Activated CD4-positive, alpha-beta T cell treated with anti-CD3 and anti-CD28 coated beads, Interleukin-10, Interleukin-2, amounts not matched to agents 100 ng/mL and 50 ng/mL, durations not matched to agents 16 hours and 8 hours (primary cell): ENCODE measurements at regions not wholly inside any gene's neighbourhood (a gene's known extent, or its start where the extent isn't known, plus 50 kb on each side); places are given as distances from the start of the nearest gene placed in this dataset.

Experiments used
- DNase-seq: peaks from one replicate; pipeline ENCODE4 v3.0.0-alpha.2; 2020

DNA sequence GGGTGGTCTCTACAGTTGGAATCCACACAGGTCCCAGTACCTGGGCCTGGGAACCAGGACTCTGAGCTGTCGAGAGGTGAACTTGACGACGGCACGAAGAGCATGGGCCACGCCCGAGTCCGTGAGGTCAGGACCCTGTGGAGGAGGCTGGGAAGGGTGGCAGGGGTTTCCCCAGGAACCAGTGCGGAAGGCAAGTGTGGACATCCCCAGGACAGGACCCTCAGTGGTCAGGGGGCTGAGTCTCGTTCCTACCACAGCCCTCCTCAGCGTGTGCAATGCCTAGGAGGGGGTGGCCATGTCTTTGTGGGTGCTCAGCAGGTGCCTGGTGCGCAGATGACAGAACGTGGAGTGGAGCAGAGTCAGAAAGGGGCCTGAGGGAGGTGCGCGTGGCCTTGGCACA is 335.6 kb upstream of the SALL3 start:
- no peak for DNase-seq

GRCh38 chr18:78645216-78645615 is 334.4 kb upstream of the SALL3 start:
- no peak for DNase-seq

DNA sequence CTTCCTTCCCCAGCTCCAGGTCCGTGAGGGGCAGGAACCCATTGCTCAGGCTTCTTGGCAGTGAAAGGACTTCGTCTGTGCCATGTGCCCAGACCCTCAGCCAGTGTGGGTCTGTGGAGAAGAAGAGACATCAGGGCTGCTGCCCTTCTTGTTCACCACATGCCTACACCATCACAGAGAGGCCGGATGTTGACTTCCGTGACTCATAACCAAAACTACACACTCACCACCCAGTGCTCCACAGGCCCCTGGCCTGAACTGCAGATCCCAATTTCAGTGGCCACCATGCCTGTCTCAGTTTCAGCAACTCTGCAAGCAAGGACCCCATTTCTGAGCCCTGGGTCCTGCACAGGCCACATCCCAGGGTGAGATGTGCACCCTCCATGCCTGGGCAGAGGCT is 332.6 kb upstream of the SALL3 start:
- DNase-seq = no peak

GRCh38 chr18:78649421-78649820 is 330.2 kb upstream of the SALL3 start:
- DNase-seq = no peak

GRCh38 chr18:78650926-78651325 is 328.7 kb upstream of the SALL3 start:
- no peak for DNase-seq

GRCh38 chr18:78652001-78652545 is 327.5 kb upstream of the SALL3 start:
- no peak for DNase-seq

DNA sequence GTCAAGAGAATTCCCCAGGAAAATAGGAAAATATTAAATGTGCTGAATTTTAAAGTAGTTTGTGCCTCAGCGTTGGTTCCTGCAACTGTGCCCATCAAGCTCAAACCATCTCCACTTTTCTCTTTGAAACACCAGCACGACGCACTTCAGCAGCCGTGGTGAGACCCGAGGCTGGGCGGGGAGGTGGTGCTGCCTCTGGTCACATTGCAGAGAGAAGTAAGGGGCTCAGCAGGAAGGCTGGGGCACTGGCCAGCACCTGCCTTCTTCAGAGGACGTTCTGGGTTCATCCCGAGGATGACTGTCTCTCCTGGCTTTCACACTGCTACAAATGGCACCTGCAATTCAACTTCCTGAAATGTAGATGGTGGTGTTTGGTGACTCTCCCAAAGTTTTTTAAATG is 323.7 kb upstream of the SALL3 start:
- no peak for DNase-seq

DNA sequence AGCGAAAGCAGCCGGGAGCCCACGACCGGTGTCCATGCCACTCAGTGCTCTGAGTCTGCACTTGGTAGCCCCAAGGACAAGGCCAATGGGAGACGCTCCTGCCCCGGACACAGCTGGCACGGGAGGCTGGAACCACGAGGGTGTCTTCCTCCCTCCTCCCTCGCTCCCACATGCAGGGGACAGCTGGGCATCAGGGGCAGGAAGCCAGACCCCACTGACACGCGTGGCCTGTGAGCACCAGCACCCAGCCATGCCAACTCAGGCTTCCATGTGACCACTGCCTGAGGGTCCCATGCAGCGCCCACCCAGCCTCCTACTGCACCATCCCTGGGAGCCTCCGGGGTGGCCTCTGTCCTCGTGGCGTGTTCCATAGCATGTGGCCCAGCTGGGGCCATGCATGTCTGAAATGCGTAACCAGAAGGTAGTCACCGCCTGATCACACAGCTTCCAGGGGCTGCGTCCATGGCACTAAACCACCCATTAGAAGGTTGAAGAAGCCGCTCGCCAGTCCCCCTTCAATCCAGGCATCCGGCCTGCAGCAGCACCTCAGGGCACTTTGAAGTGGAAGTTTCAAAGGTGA is 323.2 kb upstream of the SALL3 start:
- no peak for DNase-seq

DNA sequence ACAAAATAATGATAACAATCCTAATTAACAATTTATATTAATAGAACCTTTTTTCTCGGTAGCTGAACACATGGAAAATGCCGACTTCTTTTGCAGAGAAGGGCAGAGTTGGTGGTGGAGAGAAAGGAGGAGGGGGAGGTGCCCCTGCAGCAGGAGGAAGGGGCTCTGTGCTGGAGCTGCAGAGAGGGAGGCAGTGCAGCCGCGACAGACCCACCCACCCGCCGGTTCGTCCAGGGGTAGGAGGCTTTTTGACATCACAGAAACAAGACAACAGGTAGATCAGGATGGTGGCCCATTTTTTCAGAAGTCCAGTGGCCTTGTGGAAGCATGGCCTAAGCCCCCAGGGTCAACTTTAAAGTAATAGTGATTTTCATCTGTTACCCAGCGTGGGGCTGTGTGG is 321.1 kb upstream of the SALL3 start:
- DNase-seq = no peak

- DNase-seq = no peak
These were observed 320.6 kb upstream of the SALL3 start for GRCh38 chr18:78659057-78659456.

GRCh38 chr18:78659748-78660147 is 319.9 kb upstream of the SALL3 start:
- peak; percentile 2 for DNase-seq

DNA sequence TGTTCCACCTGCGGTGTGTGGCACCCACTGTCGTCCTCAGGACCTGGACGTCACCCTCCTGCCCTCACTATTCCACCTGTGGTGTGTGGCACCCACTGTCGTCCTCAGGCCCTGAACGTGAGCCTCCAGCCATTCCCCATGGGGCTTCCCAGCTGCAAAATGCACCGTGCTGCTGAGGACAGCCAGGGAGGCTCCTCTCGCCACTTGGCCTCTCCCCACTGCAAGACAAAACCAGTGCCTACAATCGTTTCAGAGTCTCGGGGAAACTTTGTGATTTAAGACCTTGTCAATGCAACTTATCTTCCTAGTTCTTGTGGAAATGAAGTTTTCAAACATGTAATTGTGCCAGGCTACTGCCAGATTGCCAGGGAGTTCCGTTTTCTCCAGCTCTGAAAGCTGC is 319.3 kb upstream of the SALL3 start:
- no peak for DNase-seq

DNA sequence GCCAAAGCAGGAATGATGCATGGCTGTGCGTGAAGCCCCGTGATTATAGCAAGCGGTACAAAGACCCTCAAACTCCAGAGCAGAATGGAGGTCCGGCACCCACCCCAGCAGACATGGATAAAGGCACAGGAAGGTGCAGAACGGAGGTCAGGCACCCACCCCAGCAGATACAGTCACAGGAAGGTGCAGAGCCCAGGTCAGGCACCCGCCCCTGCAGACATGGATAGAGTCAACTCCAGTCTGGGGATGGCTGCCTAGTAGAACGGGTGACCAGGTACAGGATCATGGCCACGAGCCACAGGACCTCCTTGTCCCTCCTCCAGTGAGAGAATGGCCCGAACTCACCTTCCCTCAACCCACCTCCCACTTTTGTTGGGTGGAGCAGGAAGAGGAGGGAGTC is 318.3 kb upstream of the SALL3 start:
- DNase-seq = no peak

DNA sequence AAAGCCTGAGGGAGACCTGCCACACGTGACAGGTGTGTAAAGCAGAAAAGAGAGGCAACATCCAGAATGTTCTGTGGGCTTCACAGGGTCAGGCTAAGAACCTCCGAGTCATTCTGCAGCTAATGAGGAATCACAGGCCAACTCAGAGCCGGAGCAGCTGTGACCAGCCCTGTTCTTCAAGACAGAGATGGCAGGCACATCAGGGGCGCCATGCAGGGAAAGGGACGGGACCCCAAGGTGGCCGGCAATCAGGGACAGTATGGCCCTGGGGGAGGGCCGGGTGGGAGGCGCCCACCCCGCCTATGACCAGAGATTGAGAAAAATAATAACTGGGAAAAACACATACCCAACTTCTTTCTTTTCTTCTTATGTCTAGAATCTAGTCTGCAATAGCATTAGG is 316.7 kb upstream of the SALL3 start:
- no peak for DNase-seq

DNA sequence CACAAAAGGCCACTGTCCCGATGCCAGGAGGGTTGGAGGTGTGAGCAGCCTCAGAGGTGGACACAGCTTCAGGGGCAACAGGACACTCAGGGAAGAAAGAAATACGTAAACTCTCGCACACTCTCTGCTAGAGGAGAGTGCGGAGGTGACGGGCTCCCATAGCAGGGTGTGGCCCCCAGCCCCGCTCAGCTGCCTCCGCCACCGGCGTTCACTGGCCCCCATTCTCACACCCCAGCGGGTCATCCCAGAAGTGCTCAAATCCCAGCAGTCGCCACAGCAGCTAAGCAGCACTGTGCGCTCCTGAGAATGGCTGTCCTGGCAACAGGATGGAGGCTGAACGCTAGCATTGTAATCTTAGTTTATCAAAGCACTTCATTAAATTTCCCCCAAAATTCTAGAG is 315.6 kb upstream of the SALL3 start:
- DNase-seq = no peak

GRCh38 chr18:78664848-78665247 is 314.8 kb upstream of the SALL3 start:
- DNase-seq = no peak

DNA sequence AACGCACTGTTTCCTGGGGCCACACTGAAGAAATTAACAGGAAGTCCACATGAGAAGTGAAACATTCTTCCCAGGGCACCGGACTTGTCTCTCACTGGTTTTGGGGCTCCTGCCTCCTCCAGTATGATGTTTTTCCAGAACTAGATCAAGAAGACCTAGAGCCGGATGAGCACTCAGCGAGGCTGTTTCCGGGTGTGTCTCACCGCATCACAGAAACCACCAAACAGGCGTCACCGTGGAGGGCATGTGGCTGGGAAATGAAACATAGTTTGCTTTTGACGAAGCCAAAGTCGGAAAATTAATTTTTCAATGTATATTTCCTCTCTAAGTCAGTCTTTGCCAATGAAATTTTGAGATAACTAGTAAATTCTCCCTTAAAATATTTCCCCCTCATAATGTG is 314.0 kb upstream of the SALL3 start:
- no peak for DNase-seq

GRCh38 chr18:78666666-78667335 is 312.8 kb upstream of the SALL3 start:
- no peak for DNase-seq

GRCh38 chr18:78670778-78671391 is 308.7 kb upstream of the SALL3 start:
- DNase-seq = no peak

DNA sequence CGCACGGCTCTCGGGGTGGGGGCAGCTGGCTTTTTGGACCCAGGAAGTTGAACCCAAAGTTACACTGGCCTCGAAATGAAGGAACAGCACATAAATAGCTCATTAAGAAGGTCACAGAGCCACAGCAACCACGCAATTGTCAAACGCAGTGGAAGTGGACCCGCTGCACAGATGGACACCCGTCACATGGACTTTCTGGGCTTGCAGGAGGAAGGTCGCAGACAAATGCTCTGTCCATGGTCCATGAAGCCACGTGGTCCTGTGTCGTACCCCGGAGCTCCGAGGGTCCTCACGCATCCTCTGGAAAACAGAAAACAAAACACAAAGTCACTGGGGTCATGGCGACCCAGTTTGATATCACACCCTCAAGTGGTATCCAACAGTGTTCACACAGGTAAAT is 308.1 kb upstream of the SALL3 start:
- DNase-seq = no peak

GRCh38 chr18:78672862-78673446 is 306.7 kb upstream of the SALL3 start:
- no peak for DNase-seq

DNA sequence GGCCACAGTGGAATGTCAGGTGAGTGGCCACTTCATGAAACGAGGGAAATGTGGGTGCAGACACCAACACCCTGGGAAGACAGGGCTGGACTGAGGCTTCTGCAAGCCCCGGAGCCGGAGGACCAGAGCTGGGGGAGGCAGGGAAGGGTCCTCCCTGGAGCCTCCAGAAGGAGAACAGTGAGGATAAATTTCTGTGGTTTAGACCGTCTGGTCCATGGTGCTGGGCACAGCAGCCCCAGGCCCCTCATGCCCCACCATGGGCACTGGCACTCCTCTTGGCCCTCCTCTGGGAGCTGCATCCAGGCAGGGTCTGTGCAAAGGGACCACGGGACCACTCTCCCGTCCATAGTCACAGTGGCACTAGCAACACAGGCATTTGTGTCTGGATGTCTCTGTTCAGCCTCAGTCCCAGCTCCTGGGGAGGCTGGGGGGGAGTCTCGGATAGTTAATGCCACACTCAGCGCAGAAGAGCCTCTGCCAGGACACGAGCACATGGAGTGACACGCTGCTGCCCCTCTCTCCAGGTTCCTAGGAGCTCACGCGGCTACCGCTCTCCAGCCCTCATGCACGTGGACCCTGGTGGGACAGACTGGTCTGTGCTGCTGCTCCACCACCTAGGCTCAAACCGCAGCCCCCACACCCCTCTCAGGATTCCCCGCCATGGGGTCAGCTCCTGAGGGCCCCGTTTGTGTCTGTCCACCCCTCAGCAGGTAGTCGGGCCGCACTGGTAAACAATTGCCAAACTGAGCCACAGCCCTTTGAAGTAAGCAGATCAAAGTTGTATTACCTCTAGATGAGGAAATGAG is 305.9 kb upstream of the SALL3 start:
- no peak for DNase-seq

DNA sequence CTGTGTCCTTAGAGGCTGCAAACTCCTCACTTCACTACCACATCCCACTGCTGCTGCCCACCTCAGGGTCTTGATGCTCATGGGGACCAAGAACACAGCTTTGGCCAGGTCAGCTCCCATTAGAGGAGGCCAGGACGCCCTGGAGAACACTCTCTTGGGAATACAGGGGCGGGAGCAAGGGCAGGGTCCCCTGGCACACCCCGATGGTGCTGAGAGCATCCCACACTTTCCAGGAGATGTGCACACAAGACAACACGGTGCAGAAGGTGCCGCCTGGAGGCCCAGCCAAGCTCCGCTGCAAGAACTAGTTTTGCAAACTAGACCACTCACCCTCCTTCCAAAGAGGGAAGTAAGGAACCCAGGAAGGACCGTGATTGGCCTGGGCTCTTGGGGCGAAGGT is 304.4 kb upstream of the SALL3 start:
- no peak for DNase-seq
